PC-9 (cell line): ENCODE measurements at regions not wholly inside any gene's neighbourhood (a gene's known extent, or its start where the extent isn't known, plus 50 kb on each side); places are given as distances from the start of the nearest gene placed in this dataset.

Experiments used
- BruUV-seq: library from RNA; stranded (reverse); fragments of 400-500 nt; replicated peaks from 2 replicates; lab custom pipeline; 2021; lab: Mats Ljungman, UMichigan
- CTCF ChIA-PET: fragments of 300-600 bp; sonication (Branson Sonifier 250); formaldehyde crosslinking; loops from one replicate; lab custom pipeline; 2022; ENCODE audit warnings: antibody characterized with exemption; lab: Charles Lee
- POLR2A ChIA-PET: fragments of 300-600 bp; sonication (Branson Sonifier 250); formaldehyde crosslinking; loops from one replicate; lab custom pipeline; 2022; ENCODE audit warnings: antibody characterized with exemption; ENCODE audit not compliant: unreplicated experiment; lab: Charles Lee
- DNase-seq, 2 experiments: peaks; one replicate each; pipeline versions ENCODE4 v3.0.0 to v3.0.0-alpha.2; 2015 to 2022; ENCODE audit warnings: mixed read lengths in 1 of 2
- H2AFZ ChIP-seq: fragments of 200-600 bp; sonication (generic); 2 replicates; pipeline ENCODE4 v1.8.1; 2017; ENCODE audit warnings: antibody characterized with exemption
- H3F3A ChIP-seq: fragments of 200-600 bp; sonication (generic); 2 replicates; pipeline ENCODE4 v1.8.1; 2017; ENCODE audit warnings: antibody characterized with exemption, mild to moderate bottlenecking, low read depth; ENCODE audit not compliant: insufficient read depth
- H3K27ac ChIP-seq: fragments of 200-600 bp; sonication (generic); 2 replicates; pipeline ENCODE4 v1.6.1; 2016; ENCODE audit warnings: mixed run types
- H3K27me3 ChIP-seq: fragments of 200-600 bp; sonication (generic); 2 replicates; pipeline ENCODE4 v1.6.1; 2016; ENCODE audit warnings: low read depth, mixed run types; ENCODE audit not compliant: insufficient read depth
- H3K36me3 ChIP-seq: fragments of 200-600 bp; sonication (generic); 2 replicates; pipeline ENCODE4 v1.6.1; 2016; ENCODE audit warnings: low read depth, mixed run types
- H3K4me1 ChIP-seq: fragments of 200-600 bp; sonication (generic); replicated peaks from 2 replicates; pipeline ENCODE4 v1.6.1; 2016; ENCODE audit warnings: mixed run types; ENCODE audit not compliant: insufficient read depth
- H3K4me2 ChIP-seq: fragments of 200-600 bp; sonication (generic); 2 replicates; pipeline ENCODE4 v1.6.1; 2017; ENCODE audit warnings: mixed run types
- H3K4me3 ChIP-seq: fragments of 200-600 bp; sonication (generic); 2 replicates; pipeline ENCODE4 v1.6.1; 2016; ENCODE audit warnings: mixed run types
- H3K79me2 ChIP-seq: fragments of 200-600 bp; sonication (generic); 2 replicates; pipeline ENCODE4 v1.6.1; 2017; ENCODE audit warnings: low read depth, mixed run types
- H3K9me2 ChIP-seq: fragments of 200-600 bp; sonication (generic); 2 replicates; pipeline ENCODE4 v1.8.1; 2017; ENCODE audit warnings: mild to moderate bottlenecking; ENCODE audit not compliant: insufficient read depth
- H3K9me3 ChIP-seq: fragments of 200-600 bp; sonication (generic); 2 replicates; pipeline ENCODE4 v1.8.1; 2016; ENCODE audit warnings: low read depth; ENCODE audit not compliant: insufficient read depth
- H4K20me1 ChIP-seq: fragments of 200-600 bp; sonication (generic); 2 replicates; pipeline ENCODE4 v1.8.1; 2017; ENCODE audit not compliant: insufficient read depth
- EZH2 ChIP-seq: fragments of 200-600 bp; sonication (generic); IDR thresholded peaks from 2 replicates; pipeline ENCODE4 v1.8.0; 2017; ENCODE audit warnings: antibody characterized with exemption, low read depth
- intact Hi-C: fragments of 100-400 bp; cut with micrococcal nuclease; formaldehyde crosslinking; loops from one replicate; pipeline ENCODE4 v1.10.0; 2022; ENCODE audit not compliant: unreplicated experiment
- TF ChIP-seq, protein P1 (sequence below): fragments of 200-600 bp; sonication (generic); conservative IDR thresholded peaks from 2 replicates; pipeline ENCODE4 v1.6.1; 2017; ENCODE audit warnings: mixed run types, antibody characterized with exemption, mild to moderate bottlenecking, moderate library complexity

DNA sequence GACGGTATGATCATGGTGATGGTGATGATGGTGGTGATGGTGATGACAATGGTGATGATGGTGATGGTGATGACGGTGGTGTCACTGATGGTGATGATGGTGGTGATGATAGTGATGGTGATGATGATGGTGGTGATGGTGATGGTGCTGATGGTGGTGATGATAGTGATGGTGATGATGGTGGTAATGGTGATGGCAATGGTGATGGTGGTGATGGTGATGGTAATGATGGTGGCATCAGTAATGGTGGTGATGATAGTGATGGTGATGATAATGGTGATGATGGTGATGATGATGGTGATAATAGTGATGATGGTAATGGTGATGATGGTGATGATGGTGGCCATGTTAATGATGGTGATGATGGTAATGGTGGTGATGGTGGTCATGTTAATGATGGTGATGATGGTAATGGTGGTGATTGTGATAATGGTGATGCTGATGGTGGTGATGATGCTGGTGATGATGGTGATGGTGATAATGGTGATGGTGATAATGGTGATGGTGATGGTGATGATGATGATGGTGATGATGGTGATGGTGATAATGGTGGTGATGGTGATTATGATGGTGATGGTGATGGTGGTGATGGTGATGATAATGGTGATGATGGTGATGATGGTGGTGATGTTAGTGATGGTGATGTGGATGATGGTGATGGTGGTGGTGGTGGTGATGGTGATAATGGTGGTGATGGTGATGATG, 107.2 kb downstream of the C16orf95 start:
- no peaks in the 10 kb centered on the region for H3K79me2 ChIP-seq
- no peak for TF ChIP-seq EZH2
- TF ChIP-seq, protein P1, sequence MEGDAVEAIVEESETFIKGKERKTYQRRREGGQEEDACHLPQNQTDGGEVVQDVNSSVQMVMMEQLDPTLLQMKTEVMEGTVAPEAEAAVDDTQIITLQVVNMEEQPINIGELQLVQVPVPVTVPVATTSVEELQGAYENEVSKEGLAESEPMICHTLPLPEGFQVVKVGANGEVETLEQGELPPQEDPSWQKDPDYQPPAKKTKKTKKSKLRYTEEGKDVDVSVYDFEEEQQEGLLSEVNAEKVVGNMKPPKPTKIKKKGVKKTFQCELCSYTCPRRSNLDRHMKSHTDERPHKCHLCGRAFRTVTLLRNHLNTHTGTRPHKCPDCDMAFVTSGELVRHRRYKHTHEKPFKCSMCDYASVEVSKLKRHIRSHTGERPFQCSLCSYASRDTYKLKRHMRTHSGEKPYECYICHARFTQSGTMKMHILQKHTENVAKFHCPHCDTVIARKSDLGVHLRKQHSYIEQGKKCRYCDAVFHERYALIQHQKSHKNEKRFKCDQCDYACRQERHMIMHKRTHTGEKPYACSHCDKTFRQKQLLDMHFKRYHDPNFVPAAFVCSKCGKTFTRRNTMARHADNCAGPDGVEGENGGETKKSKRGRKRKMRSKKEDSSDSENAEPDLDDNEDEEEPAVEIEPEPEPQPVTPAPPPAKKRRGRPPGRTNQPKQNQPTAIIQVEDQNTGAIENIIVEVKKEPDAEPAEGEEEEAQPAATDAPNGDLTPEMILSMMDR, result no peak
- ChIA-PET CTCF (no interaction called here), POLR2A (no interaction called here)
- H3K4me1 ChIP-seq, result peaks cover 45% of the 10 kb centered on the region
- H3K9me3 ChIP-seq, result peaks cover 3% of the 10 kb centered on the region; the same call in 1 of the 2 replicates
- DNase-seq, result no peak
- no peak overlapping the region for H2AFZ ChIP-seq
- no peak overlapping the region for H3K4me2 ChIP-seq
- BruUV-seq, result no TSS peak
- H3K27me3 ChIP-seq, result no peaks in the 10 kb centered on the region
- no peaks in the 10 kb centered on the region for H3K9me2 ChIP-seq
- intact Hi-C loops, result loop anchor here (10.0 kb wide), 1 partner anchor 645 kb away; the partner anchor contains the start of gene FOXC2
- H3K36me3 ChIP-seq, result no peaks in the 10 kb centered on the region
- no peak overlapping the region for H3K27ac ChIP-seq
- no peaks in the 10 kb centered on the region for H4K20me1 ChIP-seq
- H3F3A ChIP-seq, result peaks cover 25% of the 10 kb centered on the region; the same call in 1 of the 2 replicates
- no peak overlapping the region for H3K4me3 ChIP-seq

- H3K9me2 ChIP-seq, result no peaks in the 10 kb centered on the region
- H3K9me3 ChIP-seq, result peaks cover 3% of the 10 kb centered on the region; the same call in 1 of the 2 replicates
- H3K4me2 ChIP-seq, result peak overlapping the region; percentile 55; the same call in 1 of the 2 replicates
- DNase-seq, result no peak
- no peaks in the 10 kb centered on the region for H4K20me1 ChIP-seq
- no peaks in the 10 kb centered on the region for H3K27me3 ChIP-seq
- no TSS peak for BruUV-seq
- no peak overlapping the region for H3K4me3 ChIP-seq
- no peak overlapping the region for H2AFZ ChIP-seq
- H3K27ac ChIP-seq, result peak overlapping the region; percentile 42; the same call in 1 of the 2 replicates
- H3K36me3 ChIP-seq, result no peaks in the 10 kb centered on the region
- H3F3A ChIP-seq, result peaks cover 25% of the 10 kb centered on the region; the same call in 1 of the 2 replicates
- intact Hi-C loops, result no loop called here
- H3K4me1 ChIP-seq, result peaks cover 45% of the 10 kb centered on the region
- ChIA-PET POLR2A (no interaction called here), CTCF (interaction anchor here (0.6 kb wide), 1 partner anchor 47 kb away, joined by 3 read pairs; no protein-coding TSS in a partner anchor)
- TF ChIP-seq, protein P1, result no peak
- TF ChIP-seq EZH2, result no peak
- H3K79me2 ChIP-seq, result no peaks in the 10 kb centered on the region
These were observed 106.3 kb downstream of the C16orf95 start for GRCh38 chr16:87210894-87211293.

- Histone ChIP-seq H2AFZ (no peak overlapping the region), H3K4me3 (no peak overlapping the region), H3K36me3 (no peaks in the 10 kb centered on the region), H3K27ac (peak overlapping the region; percentile 42), H3K4me1 (peaks cover 38% of the 10 kb centered on the region), H3K9me2 (no peaks in the 10 kb centered on the region), H4K20me1 (no peaks in the 10 kb centered on the region), H3K9me3 (peaks cover 3% of the 10 kb centered on the region; the same call in 1 of the 2 replicates), H3F3A (peaks cover 18% of the 10 kb centered on the region; the same call in 1 of the 2 replicates), H3K4me2 (peak overlapping the region; percentile 55), H3K79me2 (no peaks in the 10 kb centered on the region), H3K27me3 (no peaks in the 10 kb centered on the region)
- POLR2A ChIA-PET, result no interaction called here
- intact Hi-C loops, result loop anchor here (2.0 kb wide), 1 partner anchor 29 kb away; no protein-coding TSS in a partner anchor
- no TSS peak for BruUV-seq
- TF ChIP-seq, protein P1, result no peak
- no peak for TF ChIP-seq EZH2
- DNase-seq, result peak; percentile 40 to 72
- CTCF ChIA-PET, result no interaction called here
These were observed 105.2 kb downstream of the C16orf95 start for GRCh38 chr16:87212026-87212425.
